ENCODE measurements at regions not wholly inside any gene's neighbourhood (a gene's known extent, or its start where the extent isn't known, plus 50 kb on each side); places are given as distances from the start of the nearest gene placed in this dataset.
"Not testable (repeated sequence)": the region's sequence is repeated elsewhere in the genome, so short reads cannot be mapped to it uniquely, and the experiment has no call there.

GRCh38 chr3:17882981-17883380 lies 140.6 kb upstream of the TBC1D5 start:
- DNase-seq: no peak

- DNase-seq: no peak
Measured at GRCh38 chr3:17877299-17877698, 134.9 kb upstream of the TBC1D5 start.

GRCh38 chr3:17874636-17875035 lies 132.2 kb upstream of the TBC1D5 start:
- no peak for DNase-seq

GRCh38 chr3:17872457-17872856 lies 130.0 kb upstream of the TBC1D5 start:
- no peak for DNase-seq

- no peak for DNase-seq
Measured at GRCh38 chr3:17865631-17866030, 123.2 kb upstream of the TBC1D5 start.

GRCh38 chr3:17861476-17861875 lies 119.0 kb upstream of the TBC1D5 start:
- DNase-seq: no peak

GRCh38 chr3:17860840-17861471 lies 118.5 kb upstream of the TBC1D5 start:
- DNase-seq: not testable (repeated sequence)

GRCh38 chr3:17852217-17852616 lies 109.8 kb upstream of the TBC1D5 start:
- DNase-seq: no peak

- DNase-seq: no peak
Measured at GRCh38 chr3:17850448-17850847, 108.0 kb upstream of the TBC1D5 start.

GRCh38 chr3:17848102-17848501 lies 105.7 kb upstream of the TBC1D5 start:
- DNase-seq: no peak

GRCh38 chr3:17847156-17847555 lies 104.7 kb upstream of the TBC1D5 start:
- DNase-seq: no peak

GRCh38 chr3:17846466-17846865 lies 104.0 kb upstream of the TBC1D5 start:
- DNase-seq: no peak

- no peak for DNase-seq
Measured at GRCh38 chr3:17845026-17845812, 102.8 kb upstream of the TBC1D5 start.

GRCh38 chr3:17844236-17844635 lies 101.8 kb upstream of the TBC1D5 start:
- DNase-seq: no peak

- peak; percentile 26 to 64 (median 49) for DNase-seq
Measured at GRCh38 chr3:17841190-17841828, 98.9 kb upstream of the TBC1D5 start.

- no peak for DNase-seq
Measured at GRCh38 chr3:17840651-17841050, 98.2 kb upstream of the TBC1D5 start.

GRCh38 chr3:17840126-17840525 lies 97.7 kb upstream of the TBC1D5 start:
- no peak for DNase-seq

GRCh38 chr3:17836919-17837318 lies 94.5 kb upstream of the TBC1D5 start:
- DNase-seq: no peak

- no peak for DNase-seq
Measured at GRCh38 chr3:17836092-17836491, 93.7 kb upstream of the TBC1D5 start.

GRCh38 chr3:17833786-17834559 lies 91.5 kb upstream of the TBC1D5 start:
- no peak for DNase-seq

GRCh38 chr3:17832016-17832415 lies 89.6 kb upstream of the TBC1D5 start:
- DNase-seq: no peak

- DNase-seq: no peak
Measured at GRCh38 chr3:17831366-17831765, 88.9 kb upstream of the TBC1D5 start.

- no peak for DNase-seq
Measured at GRCh38 chr3:17830788-17831187, 88.4 kb upstream of the TBC1D5 start.
